ENCODE measurements at regions not wholly inside any gene's neighbourhood (a gene's known extent, or its start where the extent isn't known, plus 50 kb on each side); places are given as distances from the start of the nearest gene placed in this dataset.

- no peak for DNase-seq (ENCODE audit: low read depth in 2 of 2)
These were observed 537.3 kb upstream of the PLXNA2 start for GRCh38 chr1:208781391-208782045.

DNA sequence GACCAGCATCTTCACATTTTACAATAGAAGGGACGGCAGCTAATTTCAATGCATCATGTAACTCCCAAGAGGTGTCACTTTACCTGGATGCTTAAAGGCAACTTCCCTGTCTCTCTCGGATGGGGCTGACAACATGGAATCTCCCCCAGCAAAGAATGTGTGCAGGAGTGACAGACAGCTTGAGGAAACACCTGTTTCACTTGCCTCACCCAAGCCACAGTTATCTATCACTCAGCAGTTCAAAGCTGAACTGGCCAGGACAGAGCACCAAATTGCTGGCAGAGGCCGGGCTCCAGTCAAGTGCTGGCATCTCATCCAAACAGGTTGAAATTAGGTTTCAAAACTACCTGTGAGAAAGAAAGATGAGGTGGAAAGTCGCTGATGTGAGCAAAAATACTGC lies 538.0 kb upstream of the PLXNA2 start:
- no peak for DNase-seq (ENCODE audit: low read depth in 2 of 2)

GRCh38 chr1:208785629-208786028 lies 541.4 kb upstream of the PLXNA2 start:
- DNase-seq (ENCODE audit: low read depth in 2 of 2), result no peak

DNA sequence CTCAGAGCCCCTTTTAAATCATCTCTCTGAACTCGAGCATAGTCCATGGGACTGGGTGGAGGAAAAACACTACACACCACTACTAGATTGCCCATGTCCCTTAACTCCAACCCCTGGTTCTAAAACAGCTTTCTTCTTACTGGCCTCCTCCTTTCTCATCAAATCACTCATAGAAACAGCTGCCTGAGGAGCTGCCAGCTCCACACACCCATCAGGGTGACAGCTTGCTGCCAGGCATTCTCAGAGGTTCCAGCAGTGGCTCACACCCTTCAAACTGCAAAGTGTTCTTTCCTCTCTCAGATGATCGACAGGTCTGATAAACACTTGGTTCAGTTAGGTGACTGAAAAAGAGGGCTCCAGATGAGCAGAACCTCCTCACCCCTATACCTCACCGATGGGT lies 543.0 kb upstream of the PLXNA2 start:
- no peak for DNase-seq (ENCODE audit: low read depth in 2 of 2)

DNA sequence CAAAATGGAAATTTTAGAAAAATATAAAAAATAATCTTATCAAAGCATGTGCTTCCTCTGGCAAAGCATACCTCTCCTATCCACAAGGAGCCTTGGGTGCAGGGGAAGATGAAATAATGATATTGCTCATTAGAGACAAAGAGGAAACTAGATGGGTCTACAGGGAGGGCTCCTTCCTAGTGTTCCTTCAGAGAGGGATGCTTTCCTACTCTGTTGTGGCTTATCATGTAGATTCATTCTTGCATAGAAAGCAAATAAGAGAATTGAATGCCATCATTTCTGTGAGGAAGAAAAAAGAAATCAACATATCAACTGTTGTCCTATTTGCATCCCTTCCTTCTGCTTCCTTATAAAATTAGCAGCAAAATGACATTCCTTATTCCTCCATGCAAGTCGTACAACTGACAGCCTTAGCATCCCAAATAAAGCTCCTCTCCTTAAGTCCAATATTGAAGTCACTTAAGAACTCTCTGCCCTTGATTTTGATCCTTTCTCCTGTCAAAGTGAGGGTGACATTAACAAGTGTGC lies 543.9 kb upstream of the PLXNA2 start:
- DNase-seq (ENCODE audit: low read depth in 2 of 2), result no peak

GRCh38 chr1:208791456-208791855 lies 547.3 kb upstream of the PLXNA2 start:
- no peak for DNase-seq (ENCODE audit: low read depth in 2 of 2)

GRCh38 chr1:208793861-208794345 lies 549.7 kb upstream of the PLXNA2 start:
- no peak for DNase-seq (ENCODE audit: low read depth in 2 of 2)

GRCh38 chr1:208799186-208799585 lies 555.0 kb upstream of the PLXNA2 start:
- DNase-seq (ENCODE audit: low read depth in 2 of 2), result no peak

DNA sequence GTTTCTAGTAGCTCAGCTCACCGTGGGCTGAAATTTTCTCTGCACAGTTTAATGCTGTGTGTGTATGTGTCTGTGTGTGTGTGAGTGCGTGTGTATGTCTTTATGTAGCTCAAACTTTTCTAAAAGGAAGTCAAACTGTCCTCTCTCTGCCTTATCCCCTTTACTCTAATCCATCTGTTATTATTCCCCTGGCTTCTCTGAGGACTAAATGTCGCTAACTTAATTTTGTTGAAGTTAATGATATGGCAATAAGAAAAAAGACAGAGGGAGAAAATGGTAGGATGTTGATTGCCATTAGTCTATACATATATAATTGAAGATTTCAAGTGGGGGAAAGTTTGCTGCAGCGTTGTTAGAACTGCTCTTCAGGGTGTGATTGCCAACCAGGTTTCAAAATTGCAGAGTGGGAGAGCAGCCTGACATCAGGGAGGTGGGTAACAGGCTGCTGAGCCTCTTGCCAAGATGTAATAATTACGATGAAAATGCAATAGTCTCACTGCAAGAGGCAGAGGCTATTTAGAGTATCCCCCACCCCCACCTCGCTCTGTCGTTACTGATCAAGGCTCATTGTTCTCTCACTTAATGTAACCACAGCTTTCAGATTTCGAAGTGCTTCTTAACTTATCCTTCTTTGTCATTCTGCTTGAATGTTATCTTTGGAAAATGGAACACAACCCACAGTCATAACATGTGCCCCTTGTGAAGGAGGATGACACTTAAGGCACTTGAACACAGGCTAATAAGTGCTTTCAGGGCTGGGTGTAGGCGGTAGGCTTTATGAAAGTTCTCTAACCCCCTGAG lies 559.0 kb upstream of the PLXNA2 start:
- DNase-seq (ENCODE audit: low read depth in 2 of 2), result no peak

DNA sequence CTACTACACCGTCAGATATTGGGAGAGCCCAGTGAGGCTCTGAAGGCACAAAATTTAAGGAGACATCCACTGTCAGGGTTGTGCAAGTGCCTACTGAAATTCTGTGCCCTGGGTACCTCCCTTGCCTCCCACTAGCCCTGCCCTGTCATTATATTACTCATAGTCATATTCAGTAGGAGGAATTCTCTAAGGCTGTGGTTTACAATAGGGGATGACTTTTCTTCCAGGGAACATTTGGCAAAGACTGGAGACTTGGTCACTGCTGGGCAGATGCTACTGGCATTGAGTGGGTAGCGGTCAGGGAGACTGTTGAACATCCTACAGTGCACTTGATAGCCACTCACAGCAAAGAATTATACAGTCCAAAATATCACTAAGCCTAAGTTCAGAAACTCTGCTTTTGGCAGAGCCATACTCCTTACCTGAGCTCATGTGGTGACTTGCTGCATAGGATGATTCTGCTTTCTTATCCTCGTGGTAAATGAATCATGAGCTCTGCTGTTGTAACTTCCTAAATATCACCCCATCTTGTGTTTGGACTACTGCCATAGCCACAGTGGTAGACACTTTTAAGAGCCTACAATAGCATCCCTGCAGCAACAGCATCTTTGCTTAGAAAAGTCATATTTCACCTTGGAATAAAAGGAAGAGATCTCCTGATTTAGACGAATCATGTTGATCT lies 563.4 kb upstream of the PLXNA2 start:
- no peak for DNase-seq (ENCODE audit: low read depth in 2 of 2)

DNA sequence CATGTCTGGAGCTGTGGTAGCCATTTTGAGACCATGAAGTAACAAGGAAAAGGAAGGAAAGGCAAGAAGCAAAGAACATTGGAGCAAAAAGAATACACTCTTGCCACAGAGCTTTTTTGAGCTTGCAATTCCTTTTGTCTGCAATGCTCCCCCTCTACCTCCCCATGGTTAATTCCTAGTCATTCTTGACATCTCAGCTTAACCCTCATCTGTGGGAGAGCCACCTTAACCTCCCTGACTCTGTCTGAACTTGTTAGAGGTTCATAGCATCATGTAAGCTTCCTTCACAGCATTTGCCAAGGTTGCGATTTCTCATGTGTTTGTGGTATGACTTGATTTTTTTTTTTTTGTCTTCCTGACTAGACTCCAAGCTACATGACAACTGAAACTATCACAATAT lies 564.1 kb upstream of the PLXNA2 start:
- no peak for DNase-seq (ENCODE audit: low read depth in 2 of 2)

DNA sequence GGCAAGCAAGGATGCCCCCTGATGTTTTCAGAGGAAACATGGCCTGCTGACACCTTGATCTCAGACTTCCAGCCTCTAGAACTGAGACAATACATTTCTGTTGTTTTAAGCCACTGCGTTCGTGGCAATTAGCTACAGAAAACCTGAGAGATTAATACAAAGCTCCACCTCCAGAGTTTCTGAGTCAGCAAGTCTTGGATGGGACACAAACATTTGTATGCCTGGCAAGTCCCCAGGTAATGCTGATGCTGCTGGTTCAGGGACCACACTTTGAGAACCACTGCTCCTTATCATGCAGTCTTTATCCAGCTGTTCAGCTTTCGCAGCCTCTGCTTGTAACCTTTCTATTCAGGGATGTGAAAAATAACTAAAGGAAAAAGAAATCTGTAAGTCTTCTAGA lies 565.7 kb upstream of the PLXNA2 start:
- no peak for DNase-seq (ENCODE audit: low read depth in 2 of 2)

DNA sequence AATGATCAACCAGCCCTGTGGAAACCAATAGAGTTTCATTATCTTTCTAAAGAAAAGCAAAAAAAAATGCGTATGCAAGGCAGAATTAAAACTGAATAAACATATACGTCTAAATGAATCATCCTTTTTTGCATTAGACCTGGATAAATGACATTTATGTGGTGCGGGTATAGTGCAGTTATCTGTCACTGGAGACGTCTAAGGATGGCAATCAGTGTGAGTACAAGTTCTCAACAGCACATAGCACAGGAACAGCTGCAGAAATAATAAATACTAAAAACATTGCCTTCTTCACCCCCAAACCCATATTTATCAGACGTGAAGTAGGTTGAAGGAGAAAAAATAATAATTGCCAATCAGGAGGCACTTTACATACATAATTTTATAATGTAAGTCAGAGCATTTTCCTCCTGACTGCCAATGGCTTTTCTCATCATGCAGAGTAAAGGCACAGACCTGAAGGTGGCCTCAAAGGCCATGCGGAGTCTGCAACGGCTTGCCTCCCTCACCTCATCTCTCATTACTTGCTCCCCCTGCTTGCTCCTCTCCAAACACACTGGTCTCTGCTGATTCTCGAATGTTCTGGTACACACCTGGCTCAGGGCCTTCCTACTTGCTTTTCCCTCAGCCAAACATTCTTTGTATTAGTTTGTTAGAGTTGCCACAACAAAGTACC lies 574.7 kb upstream of the PLXNA2 start:
- no peak for DNase-seq (ENCODE audit: low read depth in 2 of 2)

GRCh38 chr1:208820580-208821212 lies 576.5 kb upstream of the PLXNA2 start:
- no peak for DNase-seq (ENCODE audit: low read depth in 2 of 2)

DNA sequence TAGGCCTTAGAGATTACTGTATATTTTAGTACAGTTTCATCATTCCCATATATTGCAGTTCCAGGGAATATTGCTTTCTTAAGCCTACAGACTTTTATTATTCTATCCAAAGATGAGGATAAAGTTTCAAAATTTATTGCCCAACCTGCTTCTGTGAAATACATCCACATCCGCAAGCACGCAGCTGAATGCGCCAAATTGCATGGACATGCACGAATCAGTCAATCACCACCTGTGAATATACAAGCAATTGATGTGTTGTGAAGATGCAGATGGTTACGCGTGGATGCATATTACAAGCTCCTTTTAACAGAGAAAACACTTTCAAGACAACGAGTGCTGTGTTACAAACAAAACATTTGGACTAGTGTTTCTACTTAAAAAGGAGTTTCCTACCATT lies 577.8 kb upstream of the PLXNA2 start:
- no peak for DNase-seq (ENCODE audit: low read depth in 2 of 2)

GRCh38 chr1:208825300-208825699 lies 581.1 kb upstream of the PLXNA2 start:
- no peak for DNase-seq (ENCODE audit: low read depth in 2 of 2)

DNA sequence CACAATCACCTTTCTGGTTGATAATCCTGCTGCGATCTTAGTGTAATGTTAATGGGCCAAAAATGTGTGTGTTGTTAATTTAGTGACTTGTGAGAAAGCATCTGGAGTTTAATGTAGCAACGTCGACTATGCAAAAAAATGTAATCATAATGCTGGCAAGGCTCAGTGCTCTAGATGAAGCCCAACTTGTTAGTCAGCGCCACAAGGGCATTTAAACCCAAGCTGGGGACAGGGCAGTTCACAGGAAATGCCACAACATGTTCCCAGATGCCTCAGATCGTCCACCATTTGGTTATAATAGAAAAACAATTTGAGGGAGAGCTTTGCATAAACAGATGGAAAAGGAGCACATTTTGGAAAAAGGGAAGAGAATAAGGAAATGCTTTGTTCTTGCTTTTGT lies 585.4 kb upstream of the PLXNA2 start:
- DNase-seq (ENCODE audit: low read depth in 2 of 2), result no peak

DNA sequence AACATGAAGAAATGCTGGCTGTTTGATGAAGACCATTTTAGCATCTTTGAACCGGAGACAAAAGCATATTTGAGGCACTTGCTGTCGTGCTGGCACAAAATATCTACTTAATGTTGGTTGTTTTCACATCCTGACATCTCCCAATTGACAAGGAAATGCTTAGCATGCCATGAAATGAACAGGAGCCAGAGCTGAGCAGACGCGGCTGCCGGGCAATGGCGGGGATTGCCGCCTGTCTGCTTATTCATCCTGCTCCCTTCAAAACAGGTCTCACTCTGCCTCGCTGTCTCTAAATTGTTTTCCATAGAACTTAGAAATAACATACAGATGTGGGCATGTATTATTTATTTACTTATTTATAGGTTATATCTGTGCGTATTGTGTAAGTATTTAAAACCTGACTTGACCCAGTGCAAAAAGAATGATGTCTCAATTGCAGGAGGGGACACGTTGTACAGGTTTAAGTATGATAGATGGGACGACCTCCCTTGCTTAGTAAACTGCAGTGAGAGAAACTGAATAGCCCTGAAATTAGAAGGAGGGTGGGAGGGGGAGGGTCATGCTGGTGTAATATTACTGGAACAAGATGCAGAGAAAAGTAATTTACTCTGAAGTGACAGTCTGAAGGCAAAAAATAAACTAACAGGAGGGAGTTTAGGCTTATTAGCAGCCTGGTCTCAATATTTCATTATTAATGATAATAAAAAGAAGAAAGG lies 590.4 kb upstream of the PLXNA2 start:
- DNase-seq (ENCODE audit: low read depth in 2 of 2), result no peak

DNA sequence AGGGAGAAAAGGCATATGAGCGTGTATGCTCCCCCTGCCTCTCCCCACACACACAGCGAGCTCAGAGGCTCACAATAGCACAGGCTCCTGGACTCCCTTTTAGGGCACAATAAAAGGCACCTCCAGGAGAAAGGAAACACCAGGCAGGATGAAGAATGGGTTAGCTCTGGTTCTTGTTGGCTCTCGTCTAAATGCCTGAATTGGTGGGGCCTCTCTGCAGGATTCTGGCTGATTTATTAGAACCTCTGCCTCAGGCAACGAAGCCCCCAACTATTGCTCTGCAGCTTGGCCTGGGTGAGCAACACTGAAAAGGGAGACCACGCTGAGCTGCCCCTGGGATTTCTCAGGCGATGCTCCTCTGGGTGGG lies 590.9 kb upstream of the PLXNA2 start:
- no peak for DNase-seq (ENCODE audit: low read depth in 2 of 2)

DNA sequence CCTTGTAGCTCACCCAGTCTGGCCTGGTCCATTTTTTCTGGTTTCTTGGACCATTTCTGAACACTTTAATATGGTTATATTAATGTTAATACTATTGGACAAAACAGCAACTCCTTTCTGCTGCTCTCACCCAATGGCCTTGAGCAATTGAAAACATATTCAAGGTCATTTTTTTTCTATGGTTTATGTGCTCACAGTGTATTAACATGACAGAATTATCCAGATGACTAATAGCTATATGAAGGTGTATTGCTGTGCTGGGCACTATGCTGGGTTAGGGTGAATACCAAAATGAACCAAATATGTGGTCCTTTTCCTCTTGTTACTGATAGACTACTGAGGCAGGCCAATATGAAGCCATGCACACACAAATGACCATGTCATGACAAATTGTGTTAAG lies 591.6 kb upstream of the PLXNA2 start:
- DNase-seq (ENCODE audit: low read depth in 2 of 2), result no peak

DNA sequence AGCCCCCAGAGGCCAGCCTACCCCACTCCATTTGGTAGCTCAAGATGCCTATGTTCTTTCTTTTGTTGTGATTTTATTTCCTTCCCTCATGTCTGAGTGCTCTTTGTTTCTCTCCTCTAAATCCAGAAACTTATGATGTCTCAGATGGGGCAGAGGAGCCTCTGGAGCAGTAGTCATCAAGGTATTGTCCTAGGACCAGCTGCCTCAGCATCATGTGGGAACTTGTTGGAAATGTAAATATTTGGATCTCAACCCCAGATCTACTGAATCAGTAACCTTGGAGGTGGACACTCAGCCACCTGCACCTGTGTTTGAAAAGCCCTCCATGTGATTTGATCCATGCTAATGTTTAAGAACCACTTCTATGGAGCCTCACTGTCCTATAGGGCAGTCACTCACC lies 593.1 kb upstream of the PLXNA2 start:
- DNase-seq (ENCODE audit: low read depth in 2 of 2), result no peak
